ENCODE measurements at regions not wholly inside any gene's neighbourhood (a gene's known extent, or its start where the extent isn't known, plus 50 kb on each side); places are given as distances from the start of the nearest gene placed in this dataset.

GRCh38 chr3:73695841-73696240 lies 71.1 kb upstream of the PDZRN3 start:
- ATAC-seq (ENCODE audit: insufficient read depth, low FRiP score), result no peak
- no peak for TF ChIP-seq CTCF (IDR thresholded peaks at IDR 0.05; ENCODE audit: control extremely low read depth, extremely low read depth)
- Histone ChIP-seq H3K27me3 (ENCODE audit: control insufficient read depth in 3 of 3, insufficient read depth in 3 of 3, low read length in 2 of 3) (no peaks in the 10 kb centered on the region), H3K4me3 (no peak overlapping the region), H3K9ac (ENCODE audit: insufficient read depth in 1 of 2, low read length in 2 of 2) (no peak overlapping the region), H3K9me3 (ENCODE audit: control insufficient read depth in 4 of 4, insufficient read depth in 3 of 4, low read length in 3 of 4) (peaks cover 0 to 3% (median 0%) of the 10 kb centered on the region in 4 donors), H3K4me1 (ENCODE audit: control insufficient read depth in 5 of 5, insufficient read depth in 5 of 5, low read length in 5 of 5) (no peaks in the 10 kb centered on the region), H3K36me3 (ENCODE audit: control insufficient read depth in 4 of 4, insufficient read depth in 4 of 4, low read length in 4 of 4) (no peaks in the 10 kb centered on the region), H3K27ac (ENCODE audit: low read depth in 1 of 2, low read length in 1 of 2) (no peak overlapping the region)
- DNase-seq, result peak in 2 of 3 donors; percentile 8 to 35
- 75 to 87% methylated on average over 3 of the region's 3 CpGs for WGBS, 2 donors

- ATAC-seq (ENCODE audit: insufficient read depth, low FRiP score) (no peak), DNase-seq (no peak)
- Histone ChIP-seq H3K9me3 (ENCODE audit: control insufficient read depth in 4 of 4, insufficient read depth in 3 of 4, low read length in 3 of 4) (peaks cover 0 to 3% (median 0%) of the 10 kb centered on the region in 4 donors), H3K4me1 (ENCODE audit: control insufficient read depth in 5 of 5, insufficient read depth in 5 of 5, low read length in 5 of 5) (no peaks in the 10 kb centered on the region), H3K27ac (ENCODE audit: low read depth in 1 of 2, low read length in 1 of 2) (no peak overlapping the region), H3K9ac (ENCODE audit: insufficient read depth in 1 of 2, low read length in 2 of 2) (no peak overlapping the region), H3K27me3 (ENCODE audit: control insufficient read depth in 3 of 3, insufficient read depth in 3 of 3, low read length in 2 of 3) (no peaks in the 10 kb centered on the region), H3K36me3 (ENCODE audit: control insufficient read depth in 4 of 4, insufficient read depth in 4 of 4, low read length in 4 of 4) (no peaks in the 10 kb centered on the region), H3K4me3 (no peak overlapping the region)
- WGBS, 2 donors, result 71 to 77% methylated on average over 1 of the region's 1 CpG
- TF ChIP-seq CTCF (IDR thresholded peaks at IDR 0.05; ENCODE audit: control extremely low read depth, extremely low read depth), result no peak
Observed at GRCh38 chr3:73694983-73695757, 70.4 kb upstream of the PDZRN3 start.

GRCh38 chr3:73687106-73688004 lies 62.6 kb upstream of the PDZRN3 start:
- Histone ChIP-seq H3K27me3 (ENCODE audit: control insufficient read depth in 3 of 3, insufficient read depth in 3 of 3, low read length in 2 of 3) (no peaks in the 10 kb centered on the region), H3K36me3 (ENCODE audit: control insufficient read depth in 4 of 4, insufficient read depth in 4 of 4, low read length in 4 of 4) (no peaks in the 10 kb centered on the region), H3K9ac (ENCODE audit: insufficient read depth in 1 of 2, low read length in 2 of 2) (no peak overlapping the region), H3K4me3 (no peak overlapping the region), H3K4me1 (ENCODE audit: control insufficient read depth in 5 of 5, insufficient read depth in 5 of 5, low read length in 5 of 5) (peaks cover 0 to 13% (median 0%) of the 10 kb centered on the region in 5 donors), H3K9me3 (ENCODE audit: control insufficient read depth in 4 of 4, insufficient read depth in 3 of 4, low read length in 3 of 4) (no peaks in the 10 kb centered on the region), H3K27ac (ENCODE audit: low read depth in 1 of 2, low read length in 1 of 2) (no peak overlapping the region)
- no peak for ATAC-seq (ENCODE audit: insufficient read depth, low FRiP score)
- WGBS, 2 donors, result 71 to 78% methylated on average over 5 of the region's 5 CpGs
- no peak for TF ChIP-seq CTCF (IDR thresholded peaks at IDR 0.05; ENCODE audit: control extremely low read depth, extremely low read depth)
- peak in 2 of 3 donors; percentile 26 to 47 for DNase-seq

Data from lung (tissue), 11 donors.